ENCODE measurements at regions not wholly inside any gene's neighbourhood (a gene's known extent, or its start where the extent isn't known, plus 50 kb on each side); places are given as distances from the start of the nearest gene placed in this dataset.

DNA sequence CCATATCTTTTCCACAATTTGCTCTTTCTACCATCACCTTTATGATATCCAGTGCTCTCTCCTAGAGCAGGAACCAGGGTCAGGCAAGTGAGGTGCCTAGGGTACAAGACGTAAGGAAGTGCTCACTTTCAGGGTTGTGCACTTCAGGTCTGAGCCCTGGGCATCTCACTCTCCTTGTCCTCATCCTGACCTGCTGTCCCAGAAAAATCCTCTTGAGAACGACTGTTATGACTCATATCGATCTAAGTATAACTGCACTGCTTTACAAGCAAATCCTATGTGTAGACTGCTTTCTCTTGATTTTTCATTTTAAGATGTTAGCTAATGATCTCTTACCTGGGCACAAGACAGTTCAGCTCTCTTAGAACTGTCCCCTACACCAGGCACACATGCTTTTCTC lies 100.1 kb downstream of the TMEM100 start:
- Histone ChIP-seq H3K79me2 (replicated peaks; ENCODE audit: insufficient read depth, low read length) (no peaks in the 10 kb centered on the region), H3K27ac (ENCODE audit: low read length) (no peak overlapping the region), H4K20me1 (ENCODE audit: insufficient read depth) (no peaks in the 10 kb centered on the region), H3F3A (ENCODE audit: insufficient read depth, low read length, poor library complexity, severe bottlenecking) (no peaks in the 10 kb centered on the region), H3K9me2 (ENCODE audit: insufficient read depth, low read length) (no peaks in the 10 kb centered on the region), H3K36me3 (ENCODE audit: insufficient read depth, low read length) (no peaks in the 10 kb centered on the region), H3K9me3 (ENCODE audit: low read length) (no peaks in the 10 kb centered on the region), H3K4me3 (ENCODE audit: low read length) (no peak overlapping the region), H3K27me3 (ENCODE audit: insufficient read depth, low read depth, low read length) (no peaks in the 10 kb centered on the region), H2AFZ (ENCODE audit: low read depth, low read length) (no peak overlapping the region), H3K9ac (ENCODE audit: low read length) (no peak overlapping the region), H3K4me2 (ENCODE audit: low read length) (no peak overlapping the region)
- TF ChIP-seq EP300 (conservative IDR thresholded peaks at IDR 0.05; ENCODE audit: poor library complexity, severe bottlenecking): no peak
- no peak for TF ChIP-seq EZH2 (IDR thresholded peaks at IDR 0.05; ENCODE audit: borderline replicate concordance, insufficient read depth, low read length, poor library complexity, severe bottlenecking)
- no peak for TF ChIP-seq TAF1 (IDR thresholded peaks at IDR 0.05; ENCODE audit: low read depth)
- TF ChIP-seq, protein P1, sequence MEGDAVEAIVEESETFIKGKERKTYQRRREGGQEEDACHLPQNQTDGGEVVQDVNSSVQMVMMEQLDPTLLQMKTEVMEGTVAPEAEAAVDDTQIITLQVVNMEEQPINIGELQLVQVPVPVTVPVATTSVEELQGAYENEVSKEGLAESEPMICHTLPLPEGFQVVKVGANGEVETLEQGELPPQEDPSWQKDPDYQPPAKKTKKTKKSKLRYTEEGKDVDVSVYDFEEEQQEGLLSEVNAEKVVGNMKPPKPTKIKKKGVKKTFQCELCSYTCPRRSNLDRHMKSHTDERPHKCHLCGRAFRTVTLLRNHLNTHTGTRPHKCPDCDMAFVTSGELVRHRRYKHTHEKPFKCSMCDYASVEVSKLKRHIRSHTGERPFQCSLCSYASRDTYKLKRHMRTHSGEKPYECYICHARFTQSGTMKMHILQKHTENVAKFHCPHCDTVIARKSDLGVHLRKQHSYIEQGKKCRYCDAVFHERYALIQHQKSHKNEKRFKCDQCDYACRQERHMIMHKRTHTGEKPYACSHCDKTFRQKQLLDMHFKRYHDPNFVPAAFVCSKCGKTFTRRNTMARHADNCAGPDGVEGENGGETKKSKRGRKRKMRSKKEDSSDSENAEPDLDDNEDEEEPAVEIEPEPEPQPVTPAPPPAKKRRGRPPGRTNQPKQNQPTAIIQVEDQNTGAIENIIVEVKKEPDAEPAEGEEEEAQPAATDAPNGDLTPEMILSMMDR (IDR thresholded peaks at IDR 0.05; ENCODE audit: poor library complexity, severe bottlenecking): no peak
- no peak for TF ChIP-seq SMC3 (conservative IDR thresholded peaks at IDR 0.05; ENCODE audit: poor library complexity)

DNA sequence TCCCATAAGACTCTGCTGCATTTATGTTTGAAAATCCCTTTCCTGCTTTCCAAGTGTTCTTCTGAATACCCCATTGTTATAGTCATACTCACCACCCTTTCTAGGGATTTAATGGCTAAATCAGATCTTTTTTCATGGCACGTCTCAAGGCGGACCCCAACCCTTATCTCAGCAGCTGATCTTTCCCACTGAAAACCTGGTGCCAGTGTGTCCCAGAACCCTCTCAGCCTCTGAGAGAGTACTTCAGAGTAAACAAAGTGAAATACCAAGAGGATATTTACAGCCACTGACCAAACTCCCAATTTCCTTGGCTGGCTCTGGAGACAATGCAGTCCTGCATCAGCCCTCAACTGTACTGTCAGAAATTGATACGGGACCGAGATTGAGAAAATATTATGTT lies 101.7 kb downstream of the TMEM100 start:
- no peak overlapping the region for H3K9ac ChIP-seq (ENCODE audit: low read length)
- no peak overlapping the region for H3K4me3 ChIP-seq (ENCODE audit: low read length)
- no peaks in the 10 kb centered on the region for H4K20me1 ChIP-seq (ENCODE audit: insufficient read depth)
- H3K9me3 ChIP-seq (ENCODE audit: low read length): no peaks in the 10 kb centered on the region
- no peaks in the 10 kb centered on the region for H3F3A ChIP-seq (ENCODE audit: insufficient read depth, low read length, poor library complexity, severe bottlenecking)
- H2AFZ ChIP-seq (ENCODE audit: low read depth, low read length): no peak overlapping the region
- no peaks in the 10 kb centered on the region for H3K27me3 ChIP-seq (ENCODE audit: insufficient read depth, low read depth, low read length)
- no peaks in the 10 kb centered on the region for H3K9me2 ChIP-seq (ENCODE audit: insufficient read depth, low read length)
- H3K4me2 ChIP-seq (ENCODE audit: low read length): no peak overlapping the region
- H3K36me3 ChIP-seq (ENCODE audit: insufficient read depth, low read length): no peaks in the 10 kb centered on the region
- H3K79me2 ChIP-seq (replicated peaks; ENCODE audit: insufficient read depth, low read length): no peaks in the 10 kb centered on the region
- TF ChIP-seq, protein P1 (IDR thresholded peaks at IDR 0.05; ENCODE audit: poor library complexity, severe bottlenecking): no peak
- TF ChIP-seq RAD21 (conservative IDR thresholded peaks at IDR 0.05) (no peak), EP300 (conservative IDR thresholded peaks at IDR 0.05; ENCODE audit: poor library complexity, severe bottlenecking) (no peak), EZH2 (IDR thresholded peaks at IDR 0.05; ENCODE audit: borderline replicate concordance, insufficient read depth, low read length, poor library complexity, severe bottlenecking) (no peak), TAF1 (IDR thresholded peaks at IDR 0.05; ENCODE audit: low read depth) (no peak), MXI1 (conservative IDR thresholded peaks at IDR 0.05; ENCODE audit: poor library complexity, severe bottlenecking) (no peak), SMC3 (conservative IDR thresholded peaks at IDR 0.05; ENCODE audit: poor library complexity) (no peak), POLR2AphosphoS5 (IDR thresholded peaks at IDR 0.05) (no peak)
- TF ChIP-seq, protein P2, sequence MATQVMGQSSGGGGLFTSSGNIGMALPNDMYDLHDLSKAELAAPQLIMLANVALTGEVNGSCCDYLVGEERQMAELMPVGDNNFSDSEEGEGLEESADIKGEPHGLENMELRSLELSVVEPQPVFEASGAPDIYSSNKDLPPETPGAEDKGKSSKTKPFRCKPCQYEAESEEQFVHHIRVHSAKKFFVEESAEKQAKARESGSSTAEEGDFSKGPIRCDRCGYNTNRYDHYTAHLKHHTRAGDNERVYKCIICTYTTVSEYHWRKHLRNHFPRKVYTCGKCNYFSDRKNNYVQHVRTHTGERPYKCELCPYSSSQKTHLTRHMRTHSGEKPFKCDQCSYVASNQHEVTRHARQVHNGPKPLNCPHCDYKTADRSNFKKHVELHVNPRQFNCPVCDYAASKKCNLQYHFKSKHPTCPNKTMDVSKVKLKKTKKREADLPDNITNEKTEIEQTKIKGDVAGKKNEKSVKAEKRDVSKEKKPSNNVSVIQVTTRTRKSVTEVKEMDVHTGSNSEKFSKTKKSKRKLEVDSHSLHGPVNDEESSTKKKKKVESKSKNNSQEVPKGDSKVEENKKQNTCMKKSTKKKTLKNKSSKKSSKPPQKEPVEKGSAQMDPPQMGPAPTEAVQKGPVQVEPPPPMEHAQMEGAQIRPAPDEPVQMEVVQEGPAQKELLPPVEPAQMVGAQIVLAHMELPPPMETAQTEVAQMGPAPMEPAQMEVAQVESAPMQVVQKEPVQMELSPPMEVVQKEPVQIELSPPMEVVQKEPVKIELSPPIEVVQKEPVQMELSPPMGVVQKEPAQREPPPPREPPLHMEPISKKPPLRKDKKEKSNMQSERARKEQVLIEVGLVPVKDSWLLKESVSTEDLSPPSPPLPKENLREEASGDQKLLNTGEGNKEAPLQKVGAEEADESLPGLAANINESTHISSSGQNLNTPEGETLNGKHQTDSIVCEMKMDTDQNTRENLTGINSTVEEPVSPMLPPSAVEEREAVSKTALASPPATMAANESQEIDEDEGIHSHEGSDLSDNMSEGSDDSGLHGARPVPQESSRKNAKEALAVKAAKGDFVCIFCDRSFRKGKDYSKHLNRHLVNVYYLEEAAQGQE (IDR thresholded peaks at IDR 0.05; ENCODE audit: borderline replicate concordance): no peak
- H3K27ac ChIP-seq (ENCODE audit: low read length): no peak overlapping the region

All from neural cell (in vitro differentiated cells).